ENCODE measurements at regions not wholly inside any gene's neighbourhood (a gene's known extent, or its start where the extent isn't known, plus 50 kb on each side); places are given as distances from the start of the nearest gene placed in this dataset.

DNA sequence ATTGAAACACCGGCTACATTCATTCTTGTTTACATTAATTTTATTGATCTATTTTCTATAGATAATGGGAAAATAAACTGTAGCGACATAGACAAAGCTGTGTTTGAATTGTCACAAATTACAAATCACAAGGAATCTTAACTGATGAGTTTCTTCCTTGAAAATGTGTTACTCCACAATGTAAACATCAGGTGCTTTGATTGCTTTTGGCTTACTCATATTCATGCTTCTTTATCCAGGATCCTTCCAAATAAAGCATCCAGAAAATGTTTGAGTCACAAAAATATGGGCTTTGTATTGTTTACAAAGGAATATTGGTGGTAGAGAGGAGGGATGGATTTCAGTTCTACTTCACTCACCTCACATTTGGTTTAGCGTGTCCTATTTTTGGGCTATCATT lies 64.0 kb downstream of the BMP2 start:
- no peaks in the 10 kb centered on the region for H3K4me1 ChIP-seq (ENCODE audit: low read depth)
- TF ChIP-seq CTCF (IDR thresholded peaks at IDR 0.05) = no peak
- no peak overlapping the region for H3K4me3 ChIP-seq
- no peak for DNase-seq
- H3K9me3 ChIP-seq = no peaks in the 10 kb centered on the region
- ATAC-seq = no peak
- intact Hi-C loops (cut with DNase I, micrococcal nuclease) = no loop called here
- H3K36me3 ChIP-seq (ENCODE audit: low read depth) = no peaks in the 10 kb centered on the region

- no peak for TF ChIP-seq CTCF (IDR thresholded peaks at IDR 0.05)
- Histone ChIP-seq H3K4me3 (no peak overlapping the region), H3K9me3 (no peaks in the 10 kb centered on the region), H3K36me3 (ENCODE audit: low read depth) (no peaks in the 10 kb centered on the region), H3K4me1 (ENCODE audit: low read depth) (no peaks in the 10 kb centered on the region)
- DNase-seq (no peak), ATAC-seq (no peak)
- intact Hi-C loops (cut with DNase I, micrococcal nuclease) = no loop called here
Observed at GRCh38 chr20:6832811-6833210, 65.3 kb downstream of the BMP2 start.

GRCh38 chr20:6835609-6836008 lies 68.1 kb downstream of the BMP2 start:
- H3K4me1 ChIP-seq (ENCODE audit: low read depth) = no peaks in the 10 kb centered on the region
- H3K36me3 ChIP-seq (ENCODE audit: low read depth) = no peaks in the 10 kb centered on the region
- TF ChIP-seq CTCF (IDR thresholded peaks at IDR 0.05) = no peak
- ATAC-seq (no peak), DNase-seq (no peak)
- no peak overlapping the region for H3K4me3 ChIP-seq
- H3K9me3 ChIP-seq = no peaks in the 10 kb centered on the region
- intact Hi-C loops (cut with DNase I, micrococcal nuclease) = no loop called here

DNA sequence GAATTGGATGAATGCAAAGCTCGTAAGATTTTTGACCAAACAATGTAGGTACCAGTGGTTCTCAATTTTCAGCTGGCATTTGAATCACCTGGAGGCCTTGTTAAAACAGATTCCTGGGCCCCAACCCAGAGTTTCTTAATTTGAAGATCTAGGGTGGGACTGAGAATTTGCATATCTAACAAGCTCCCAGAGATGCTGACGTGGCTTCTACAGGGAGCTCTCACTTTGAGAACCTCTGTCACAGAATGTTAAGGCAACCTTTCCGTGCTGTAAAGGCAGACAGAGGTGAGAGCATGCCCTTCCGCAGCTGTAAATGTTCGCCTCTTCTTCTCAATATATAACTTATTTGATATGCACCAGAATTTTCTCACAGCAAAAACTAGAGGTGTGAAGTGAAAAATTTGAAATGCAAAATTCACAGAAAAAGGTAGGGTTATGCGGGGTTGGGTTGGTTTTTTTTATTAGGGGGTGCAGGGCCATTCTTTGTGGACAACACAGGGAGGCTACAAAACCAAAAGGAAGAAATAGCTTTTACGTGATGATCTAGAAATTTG lies 69.4 kb downstream of the BMP2 start:
- intact Hi-C loops (cut with DNase I, micrococcal nuclease) = no loop called here
- H3K36me3 ChIP-seq (ENCODE audit: low read depth) = no peaks in the 10 kb centered on the region
- H3K9me3 ChIP-seq = no peaks in the 10 kb centered on the region
- no peak overlapping the region for H3K4me3 ChIP-seq
- no peak for DNase-seq
- no peak for ATAC-seq
- no peak for TF ChIP-seq CTCF (IDR thresholded peaks at IDR 0.05)
- no peaks in the 10 kb centered on the region for H3K4me1 ChIP-seq (ENCODE audit: low read depth)

GRCh38 chr20:6837730-6838129 lies 70.2 kb downstream of the BMP2 start:
- no peak for ATAC-seq
- TF ChIP-seq CTCF (IDR thresholded peaks at IDR 0.05) = no peak
- DNase-seq = no peak
- no peaks in the 10 kb centered on the region for H3K9me3 ChIP-seq
- H3K4me1 ChIP-seq (ENCODE audit: low read depth) = no peaks in the 10 kb centered on the region
- no peaks in the 10 kb centered on the region for H3K36me3 ChIP-seq (ENCODE audit: low read depth)
- intact Hi-C loops (cut with DNase I, micrococcal nuclease) = no loop called here
- no peak overlapping the region for H3K4me3 ChIP-seq
